Activated T-cell treated with anti-CD3 and anti-CD28 coated beads, Interleukin-2, amount 50 U/mL, for 4 hours (primary cell): ENCODE measurements at regions not wholly inside any gene's neighbourhood (a gene's known extent, or its start where the extent isn't known, plus 50 kb on each side); places are given as distances from the start of the nearest gene placed in this dataset.
"Not testable (repeated sequence)": the region's sequence is repeated elsewhere in the genome, so short reads cannot be mapped to it uniquely, and the experiment has no call there.

ENCODE experiments used
- ATAC-seq, 2 donors: fragments of 200-7000 bp; cut with Tn5 transposase; one replicate each; pipeline ENCODE4 v1.10.0; 2021
- DNase-seq: peaks from one replicate; pipeline ENCODE4 v3.0.0-alpha.2; 2020
- H3K27me3 Mint-ChIP-seq: one replicate; pipeline ENCODE4 v1.8.0; 2021; ENCODE audit warnings: low read depth, mixed read lengths
- H3K36me3 Mint-ChIP-seq: one replicate; pipeline ENCODE4 v1.8.0; 2022; ENCODE audit warnings: mixed read lengths; ENCODE audit not compliant: insufficient read depth
- H3K4me1 Mint-ChIP-seq: one replicate; pipeline ENCODE4 v1.8.0; 2021; ENCODE audit warnings: low read depth, mixed read lengths
- H3K4me3 Mint-ChIP-seq: one replicate; pipeline ENCODE4 v1.8.0; 2021; ENCODE audit warnings: mild to moderate bottlenecking, moderate library complexity, mixed read lengths
- H3K9me3 Mint-ChIP-seq: one replicate; pipeline ENCODE4 v1.8.0; 2021; ENCODE audit warnings: mixed read lengths

DNA sequence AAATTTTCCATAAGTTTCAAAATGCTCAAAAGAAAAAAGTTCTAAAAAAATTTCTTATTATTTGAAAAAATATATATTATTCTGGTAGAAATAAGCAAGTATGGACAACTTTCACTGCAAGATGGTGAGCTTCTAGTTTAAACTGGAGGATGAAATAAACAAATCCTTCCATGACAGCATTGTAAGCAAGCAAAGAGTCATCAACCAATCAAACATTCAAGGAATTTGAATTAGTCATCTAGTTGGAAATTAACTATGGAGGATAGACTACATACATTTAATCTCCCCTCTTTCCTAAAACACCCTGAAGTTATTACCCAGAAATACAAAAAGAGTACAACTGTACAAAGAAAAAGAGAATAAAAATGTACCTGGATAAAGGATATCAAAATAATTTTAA lies 51.0 kb upstream of the IRX5 start:
- no peak for ATAC-seq
- Mint-ChIP-seq H3K9me3 (peaks cover 7% of the 10 kb centered on the region), H3K4me3 (no peak overlapping the region), H3K27me3 (peaks cover 8% of the 10 kb centered on the region), H3K4me1 (no peaks in the 10 kb centered on the region), H3K36me3 (no peaks in the 10 kb centered on the region)
- DNase-seq: no peak

DNA sequence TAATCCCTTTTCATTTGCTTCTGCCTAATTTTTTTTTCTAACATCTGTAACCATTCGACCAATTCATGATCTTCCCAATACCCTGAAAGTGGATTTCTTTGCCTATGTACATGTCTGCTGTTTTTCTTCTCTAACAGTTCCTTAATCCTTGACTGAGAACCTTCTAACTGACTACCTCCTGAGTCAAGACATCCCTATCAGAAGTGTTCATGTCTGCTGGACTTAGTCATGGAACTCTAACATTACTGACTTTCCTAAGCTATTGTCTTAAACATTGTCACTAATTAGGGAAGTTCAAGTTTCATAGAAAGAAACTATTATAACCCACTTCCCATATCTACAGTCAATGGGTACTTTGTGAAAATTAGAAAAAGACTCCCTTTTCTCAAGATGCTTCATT lies 52.4 kb upstream of the IRX5 start:
- Mint-ChIP-seq H3K4me1 (no peaks in the 10 kb centered on the region), H3K27me3 (peaks cover 8% of the 10 kb centered on the region), H3K9me3 (peaks cover 7% of the 10 kb centered on the region), H3K4me3 (no peak overlapping the region), H3K36me3 (no peaks in the 10 kb centered on the region)
- no peak for ATAC-seq
- DNase-seq: no peak

DNA sequence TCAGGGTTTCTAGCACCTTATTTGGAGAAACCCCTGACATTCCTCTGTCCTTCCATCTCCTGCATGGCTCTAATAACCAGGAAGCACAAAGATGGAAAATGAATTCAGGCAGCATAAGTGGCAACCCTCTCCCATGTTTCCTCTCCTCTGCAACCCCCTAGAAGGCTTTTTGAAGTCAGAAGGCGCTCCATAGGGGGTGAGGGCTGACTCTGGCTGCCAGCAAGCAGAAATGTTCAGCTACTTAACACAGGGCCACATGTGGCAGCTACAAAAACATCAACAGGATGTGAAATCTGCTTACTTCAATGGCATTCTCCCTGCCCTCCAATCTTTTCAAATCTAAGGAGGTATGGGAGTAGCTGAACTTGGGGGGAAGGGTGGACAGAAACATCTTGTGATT lies 55.2 kb upstream of the IRX5 start:
- peaks cover 5% of the 10 kb centered on the region for H3K9me3 Mint-ChIP-seq
- H3K4me3 Mint-ChIP-seq: no peak overlapping the region
- ATAC-seq (no peak), DNase-seq (no peak)
- no peaks in the 10 kb centered on the region for H3K36me3 Mint-ChIP-seq
- peaks cover 9% of the 10 kb centered on the region for H3K27me3 Mint-ChIP-seq
- H3K4me1 Mint-ChIP-seq: no peaks in the 10 kb centered on the region

DNA sequence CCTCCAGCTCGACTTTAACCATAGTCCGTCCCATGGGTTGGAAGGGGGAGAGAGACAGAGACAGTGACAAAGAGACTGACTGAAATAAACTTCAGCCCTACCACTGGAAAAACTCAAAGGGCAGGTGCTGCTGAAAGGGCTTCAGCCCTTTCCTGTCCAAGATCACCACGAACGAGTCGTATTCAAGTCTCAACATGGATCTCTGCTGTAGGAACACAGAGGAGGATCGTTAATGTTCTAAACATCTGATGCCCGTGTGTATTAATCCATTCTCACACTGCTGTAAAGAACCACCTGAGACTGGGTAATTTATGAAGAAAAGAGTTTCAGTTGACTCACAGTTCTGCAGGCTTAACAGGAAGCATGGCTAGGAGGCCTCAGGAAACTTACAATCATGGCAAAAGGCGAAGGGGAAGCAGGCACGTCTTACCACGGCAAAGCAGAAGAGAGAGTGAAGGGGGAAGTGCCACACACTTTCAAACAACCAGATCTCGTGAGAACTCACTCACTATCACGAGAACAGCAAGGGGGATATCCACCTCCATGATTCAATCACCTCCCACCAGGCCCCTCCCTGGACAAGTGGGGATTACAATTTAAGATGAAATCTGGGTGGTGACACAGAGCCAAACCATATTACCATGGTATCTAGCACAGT lies 56.8 kb upstream of the IRX5 start:
- H3K4me1 Mint-ChIP-seq, ATAC-seq: not testable (repeated sequence)

DNA sequence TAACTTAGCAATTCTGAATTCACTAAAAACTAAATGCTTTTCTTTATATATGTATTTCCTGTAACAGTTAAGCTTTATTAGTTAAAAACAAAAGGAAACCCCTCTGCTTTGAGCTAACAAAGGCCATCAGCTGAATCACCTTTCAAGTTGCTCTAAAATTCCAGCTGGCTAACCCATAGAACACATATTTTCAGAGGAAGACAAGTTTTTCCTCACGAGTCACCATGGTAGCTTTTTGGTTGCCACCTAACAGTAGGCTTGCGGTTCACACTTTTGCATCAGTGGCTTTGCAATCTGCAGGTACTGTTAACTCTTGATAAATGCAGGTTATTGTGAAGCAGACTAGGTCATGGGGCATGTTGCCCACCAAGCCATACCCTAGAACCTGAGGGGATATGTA lies 57.6 kb upstream of the IRX5 start:
- H3K9me3 Mint-ChIP-seq: peaks cover 6% of the 10 kb centered on the region
- no peak overlapping the region for H3K4me3 Mint-ChIP-seq
- H3K27me3 Mint-ChIP-seq: peaks cover 6% of the 10 kb centered on the region
- DNase-seq (no peak), ATAC-seq (no peak)
- no peaks in the 10 kb centered on the region for H3K4me1 Mint-ChIP-seq
- no peaks in the 10 kb centered on the region for H3K36me3 Mint-ChIP-seq

More for the DNA sequence above, 56.8 kb upstream of the IRX5 start:
- H3K36me3 Mint-ChIP-seq, H3K27me3 Mint-ChIP-seq, H3K9me3 Mint-ChIP-seq, H3K4me3 Mint-ChIP-seq, DNase-seq: not testable (repeated sequence)

DNA sequence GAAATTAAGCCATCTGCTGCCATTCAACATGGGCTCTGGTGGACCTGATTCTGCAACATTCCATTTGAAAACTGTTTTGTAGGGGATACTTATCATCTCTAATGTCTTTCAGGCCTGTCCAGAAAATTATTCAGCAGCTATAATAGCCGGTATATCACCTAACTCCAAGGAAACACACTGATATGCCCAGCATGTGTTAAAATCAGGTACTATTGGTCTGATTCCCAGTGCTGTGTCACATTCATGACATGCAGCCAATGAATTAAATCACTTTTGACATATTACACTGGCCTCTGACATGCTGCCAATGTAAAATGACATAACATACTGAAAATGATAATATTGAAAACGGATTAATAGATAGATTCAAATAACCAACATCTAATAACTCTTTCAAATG lies 60.5 kb upstream of the IRX5 start:
- H3K36me3 Mint-ChIP-seq: no peaks in the 10 kb centered on the region
- peaks cover 6% of the 10 kb centered on the region for H3K9me3 Mint-ChIP-seq
- DNase-seq: no peak
- no peaks in the 10 kb centered on the region for H3K4me1 Mint-ChIP-seq
- H3K4me3 Mint-ChIP-seq: no peak overlapping the region
- ATAC-seq: no peak
- H3K27me3 Mint-ChIP-seq: peaks cover 3% of the 10 kb centered on the region

DNA sequence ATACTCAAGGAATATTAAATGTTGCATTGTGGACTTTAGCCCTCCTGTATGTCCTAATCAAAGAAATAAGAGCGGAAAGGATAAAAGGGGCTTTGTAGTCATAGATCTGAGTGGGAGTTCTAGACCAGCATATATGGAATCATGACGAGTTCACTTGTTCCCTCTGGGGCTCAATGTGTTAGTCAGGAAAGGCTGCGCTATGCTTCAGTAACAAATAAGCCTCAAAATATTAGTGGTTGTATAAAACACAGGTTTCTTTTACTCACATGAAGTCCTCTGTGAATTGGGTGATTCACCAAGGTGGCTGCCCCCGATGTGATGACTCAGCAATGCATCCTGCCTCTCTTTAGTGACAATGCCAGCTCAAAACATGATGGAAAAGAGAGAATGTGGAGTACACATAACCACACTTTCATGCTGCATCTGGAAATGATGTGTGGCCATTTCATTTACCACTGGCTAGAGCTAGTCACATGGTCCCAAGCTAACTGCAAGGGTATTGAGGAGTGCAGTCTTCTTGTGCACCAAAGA lies 63.3 kb upstream of the IRX5 start:
- no peak for ATAC-seq

DNA sequence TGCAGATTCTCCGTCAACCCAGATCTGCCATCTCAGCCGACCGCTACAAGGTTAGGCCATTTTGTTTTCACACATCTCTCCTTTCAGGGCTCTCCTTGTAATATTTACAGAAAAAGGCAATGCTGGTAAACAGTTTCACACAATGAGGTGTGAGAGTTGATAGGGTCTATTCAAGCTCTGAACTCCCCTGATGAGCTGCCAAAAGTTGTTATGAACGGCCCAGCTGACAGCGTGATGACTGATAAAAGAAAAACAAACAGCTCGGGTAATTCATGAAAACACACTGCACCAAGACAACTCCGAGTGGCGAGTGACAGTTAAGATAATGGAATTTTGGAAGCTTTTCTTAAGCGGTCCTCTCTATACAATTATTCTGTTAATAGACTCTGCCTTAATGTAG lies 68.1 kb upstream of the IRX5 start:
- Mint-ChIP-seq H3K36me3 (no peaks in the 10 kb centered on the region), H3K4me3 (no peak overlapping the region), H3K9me3 (no peaks in the 10 kb centered on the region), H3K4me1 (no peaks in the 10 kb centered on the region), H3K27me3 (peaks cover 5% of the 10 kb centered on the region)
- no peak for DNase-seq
- no peak for ATAC-seq

More for the DNA sequence above, 63.3 kb upstream of the IRX5 start:
- H3K9me3 Mint-ChIP-seq: peaks cover 6% of the 10 kb centered on the region
- no peaks in the 10 kb centered on the region for H3K27me3 Mint-ChIP-seq
- no peaks in the 10 kb centered on the region for H3K36me3 Mint-ChIP-seq
- DNase-seq: no peak
- no peak overlapping the region for H3K4me3 Mint-ChIP-seq
- H3K4me1 Mint-ChIP-seq: no peaks in the 10 kb centered on the region

DNA sequence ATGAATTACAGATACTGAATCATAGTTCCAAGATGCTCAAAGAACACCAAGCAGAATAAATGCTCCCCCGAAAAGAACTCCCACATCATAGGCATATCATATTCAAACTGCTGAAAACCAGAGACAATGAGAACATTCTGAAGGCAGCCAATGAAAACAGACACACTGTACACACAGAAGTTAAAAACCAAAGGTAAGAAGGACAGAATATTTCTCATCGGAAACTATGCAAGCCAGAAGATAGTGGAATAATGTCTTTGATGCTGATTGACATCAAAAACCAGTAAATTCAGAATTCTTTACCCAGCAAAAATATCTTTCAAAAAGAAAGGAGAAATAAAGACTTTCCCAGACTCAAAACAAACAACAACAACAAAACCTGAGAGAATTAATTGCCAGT lies 73.8 kb upstream of the IRX5 start:
- H3K27me3 Mint-ChIP-seq: peaks cover 7% of the 10 kb centered on the region
- DNase-seq (no peak), ATAC-seq (no peak)
- H3K4me1 Mint-ChIP-seq: no peaks in the 10 kb centered on the region
- H3K36me3 Mint-ChIP-seq: no peaks in the 10 kb centered on the region
- no peak overlapping the region for H3K4me3 Mint-ChIP-seq
- H3K9me3 Mint-ChIP-seq: peaks cover 12% of the 10 kb centered on the region

DNA sequence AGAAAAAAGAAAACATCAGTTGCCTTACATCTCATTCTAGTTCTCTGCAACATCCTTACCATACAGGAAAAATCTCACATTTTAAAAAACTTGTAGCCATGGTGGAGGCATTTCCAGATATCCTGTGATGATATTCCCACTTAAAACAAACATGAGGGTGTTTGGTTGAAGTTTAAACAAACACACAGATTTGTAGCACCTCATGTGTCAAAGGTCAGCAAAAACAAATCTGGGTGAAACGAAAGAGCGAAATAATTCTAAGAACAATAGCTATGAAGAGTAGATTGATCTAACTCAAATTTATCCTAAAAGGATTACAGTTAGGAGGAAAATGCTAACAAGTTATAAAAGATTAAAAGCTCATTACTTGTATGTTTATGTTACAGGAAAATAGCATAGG lies 83.1 kb upstream of the IRX5 start:
- H3K4me3 Mint-ChIP-seq: no peak overlapping the region
- no peaks in the 10 kb centered on the region for H3K36me3 Mint-ChIP-seq
- H3K9me3 Mint-ChIP-seq: peaks cover 6% of the 10 kb centered on the region
- ATAC-seq: no peak
- H3K4me1 Mint-ChIP-seq: no peaks in the 10 kb centered on the region
- no peak for DNase-seq
- peaks cover 3% of the 10 kb centered on the region for H3K27me3 Mint-ChIP-seq

DNA sequence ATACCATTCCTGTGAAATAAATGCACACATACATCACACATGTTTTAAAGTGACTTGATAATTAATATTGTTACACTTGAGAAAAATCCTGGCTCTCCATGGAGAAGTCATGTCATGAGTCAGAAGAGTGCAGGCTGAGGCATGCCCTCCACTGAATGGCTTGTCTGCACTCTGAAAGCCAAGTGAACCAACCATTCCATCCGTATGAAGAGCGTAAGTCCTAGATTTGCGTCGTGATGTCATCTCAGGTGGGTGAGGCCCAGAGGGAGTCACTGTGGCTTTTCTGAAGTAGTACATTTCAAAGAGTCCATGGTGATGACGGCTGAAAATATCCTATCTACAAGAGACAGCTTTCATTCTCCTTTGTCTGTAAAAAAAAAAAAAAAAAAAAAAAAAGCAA lies 83.5 kb upstream of the IRX5 start:
- DNase-seq (no peak), ATAC-seq (no peak)
- Mint-ChIP-seq H3K4me1 (no peaks in the 10 kb centered on the region), H3K9me3 (peaks cover 7% of the 10 kb centered on the region), H3K4me3 (no peak overlapping the region), H3K36me3 (no peaks in the 10 kb centered on the region), H3K27me3 (peaks cover 3% of the 10 kb centered on the region)

DNA sequence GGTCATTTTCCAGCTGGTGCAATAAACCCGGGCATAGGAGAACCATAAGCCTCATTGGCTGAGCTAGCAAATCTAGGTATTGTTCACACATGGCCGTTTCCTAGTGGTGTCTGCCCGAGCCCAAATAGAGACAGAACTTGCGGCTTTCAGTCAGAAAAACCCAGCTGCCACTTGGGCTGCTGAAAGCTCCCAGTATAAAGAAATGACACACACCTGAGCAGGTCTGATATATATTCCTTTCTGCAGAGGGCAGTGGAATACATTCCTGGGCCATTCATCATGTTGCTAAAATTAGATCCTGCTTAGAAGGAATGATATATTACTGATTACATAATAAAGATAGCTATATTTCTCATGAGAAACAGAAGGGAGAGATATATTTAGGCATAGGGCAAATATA lies 83.9 kb upstream of the IRX5 start:
- Mint-ChIP-seq H3K4me1 (no peaks in the 10 kb centered on the region), H3K27me3 (peaks cover 3% of the 10 kb centered on the region), H3K36me3 (no peaks in the 10 kb centered on the region), H3K4me3 (no peak overlapping the region), H3K9me3 (peaks cover 11% of the 10 kb centered on the region)
- no peak for ATAC-seq
- no peak for DNase-seq

DNA sequence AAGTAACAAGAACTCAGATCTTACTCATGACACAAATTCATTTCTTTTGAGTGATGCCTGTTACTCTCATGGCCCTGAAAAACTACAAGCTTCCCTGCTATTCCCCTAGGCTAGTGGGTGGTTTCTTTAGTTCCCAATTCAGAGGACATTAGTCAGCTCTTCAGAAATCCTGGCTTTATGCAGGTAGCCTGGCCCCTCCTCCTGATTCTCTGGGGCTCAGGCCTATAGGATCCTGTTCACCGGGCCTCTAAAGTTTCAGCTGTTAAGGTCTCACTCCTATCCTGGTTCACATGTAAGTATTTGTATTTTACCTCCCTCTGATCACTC lies 87.3 kb upstream of the IRX5 start:
- H3K27me3 Mint-ChIP-seq: no peaks in the 10 kb centered on the region
- H3K4me3 Mint-ChIP-seq: no peak overlapping the region
- peaks cover 12% of the 10 kb centered on the region for H3K9me3 Mint-ChIP-seq
- ATAC-seq: no peak
- H3K4me1 Mint-ChIP-seq: no peaks in the 10 kb centered on the region
- DNase-seq: no peak
- H3K36me3 Mint-ChIP-seq: no peaks in the 10 kb centered on the region

DNA sequence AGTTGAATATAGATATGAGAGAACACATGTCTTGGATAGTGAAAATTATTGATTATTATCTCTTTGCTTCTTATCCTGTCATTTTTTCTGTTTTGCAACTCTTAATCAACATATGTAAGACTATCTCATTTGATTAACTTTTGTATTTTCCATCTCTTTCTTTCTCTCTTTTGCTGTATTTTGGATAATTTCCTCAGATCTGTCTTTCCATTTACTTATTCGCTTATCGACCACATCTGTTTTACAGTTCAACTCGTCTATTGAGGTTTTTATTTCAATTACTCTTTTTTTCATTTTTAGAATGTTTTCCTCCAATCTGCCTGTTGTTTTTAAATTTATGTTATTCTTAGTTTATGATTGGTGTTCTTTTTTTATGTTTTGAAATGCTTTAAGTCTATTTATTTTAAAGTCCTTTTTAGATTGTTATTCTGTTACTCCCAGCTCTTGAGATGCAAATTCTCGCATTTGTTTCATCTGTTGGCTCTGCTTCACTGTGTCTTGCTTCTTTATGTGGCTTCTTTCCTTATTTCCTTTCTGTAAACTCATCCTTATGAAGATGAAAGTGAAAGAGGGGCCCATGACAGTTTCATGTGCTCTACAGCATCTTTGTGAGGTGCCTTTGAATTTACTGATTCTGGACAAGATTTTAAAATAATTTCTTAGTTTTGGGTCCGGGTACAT lies 87.8 kb upstream of the IRX5 start:
- DNase-seq (no peak), ATAC-seq (no peak)
- H3K4me3 Mint-ChIP-seq: no peak overlapping the region
- H3K4me1 Mint-ChIP-seq: no peaks in the 10 kb centered on the region
- no peaks in the 10 kb centered on the region for H3K27me3 Mint-ChIP-seq
- H3K36me3 Mint-ChIP-seq: no peaks in the 10 kb centered on the region
- H3K9me3 Mint-ChIP-seq: peaks cover 12% of the 10 kb centered on the region

DNA sequence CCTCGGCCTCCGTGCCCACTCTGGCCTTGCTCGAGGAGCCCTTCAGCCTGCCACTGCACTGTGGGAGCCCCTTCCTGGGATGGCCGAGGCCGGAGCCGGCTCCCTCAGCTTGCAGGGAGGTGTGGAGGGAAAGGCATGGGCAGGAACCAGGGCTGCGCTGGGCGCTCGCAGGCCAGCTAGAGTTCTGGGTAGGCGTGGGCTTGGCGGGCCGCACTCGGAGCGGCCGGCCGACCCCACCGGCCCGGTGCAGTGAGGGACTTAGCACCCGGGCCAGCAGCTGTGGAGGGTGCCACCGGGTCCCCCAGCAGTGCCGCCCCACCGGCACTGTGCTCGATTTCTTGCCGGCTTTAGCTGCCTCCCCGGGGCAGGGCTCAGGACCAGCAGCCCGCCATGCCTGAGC lies 101.0 kb upstream of the IRX5 start:
- DNase-seq: no peak
- H3K4me3 Mint-ChIP-seq: no peak overlapping the region
- ATAC-seq: no peak
- peaks cover 4% of the 10 kb centered on the region for H3K27me3 Mint-ChIP-seq
- no peaks in the 10 kb centered on the region for H3K4me1 Mint-ChIP-seq
- H3K9me3 Mint-ChIP-seq: peaks cover 15% of the 10 kb centered on the region
- H3K36me3 Mint-ChIP-seq: no peaks in the 10 kb centered on the region
